ENCODE measurements at regions not wholly inside any gene's neighbourhood (a gene's known extent, or its start where the extent isn't known, plus 50 kb on each side); places are given as distances from the start of the nearest gene placed in this dataset.

DNA sequence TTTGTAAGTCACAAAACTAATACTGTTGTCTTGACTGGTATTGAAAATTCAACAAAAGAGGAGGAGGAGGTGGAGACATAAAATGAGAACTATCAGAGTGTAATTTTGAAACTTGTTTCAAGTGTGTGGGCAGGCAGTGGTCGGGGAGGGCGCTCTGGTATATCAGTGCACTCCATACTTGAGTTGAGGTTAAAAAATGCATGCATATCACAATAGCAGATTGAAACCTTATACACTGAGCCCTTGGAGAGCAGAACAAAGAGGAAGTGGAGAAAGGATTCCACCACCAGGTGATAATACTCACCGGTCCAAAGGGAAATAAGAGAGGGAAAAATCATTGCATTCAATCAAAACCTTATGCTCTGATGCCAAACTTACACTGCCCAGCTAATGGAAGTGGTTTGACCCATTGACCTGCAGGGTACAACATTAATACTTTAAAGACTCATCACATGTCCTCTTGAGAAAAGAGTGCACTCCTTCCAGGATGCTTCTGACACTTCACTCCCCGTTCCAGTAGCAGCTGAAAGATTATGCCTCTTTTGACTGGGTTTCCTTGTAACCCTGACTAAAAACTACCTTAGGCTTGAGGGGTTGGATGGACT is 79.5 kb upstream of the FAM169A start:
- no peak overlapping the region for H3K27ac ChIP-seq
- intact Hi-C loops (cut with DNase I): no loop called here
- WGBS, 2 donors: 53 to 58% methylated on average over 4 of the region's 4 CpGs
- no peak for DNase-seq
- H3K36me3 ChIP-seq: no peaks in the 10 kb centered on the region
- no peak overlapping the region for H3K4me3 ChIP-seq (replicated peaks in 1 of 3)
- TF ChIP-seq POLR2A (IDR thresholded peaks at IDR 0.05): no peak
- TF ChIP-seq, protein P1, sequence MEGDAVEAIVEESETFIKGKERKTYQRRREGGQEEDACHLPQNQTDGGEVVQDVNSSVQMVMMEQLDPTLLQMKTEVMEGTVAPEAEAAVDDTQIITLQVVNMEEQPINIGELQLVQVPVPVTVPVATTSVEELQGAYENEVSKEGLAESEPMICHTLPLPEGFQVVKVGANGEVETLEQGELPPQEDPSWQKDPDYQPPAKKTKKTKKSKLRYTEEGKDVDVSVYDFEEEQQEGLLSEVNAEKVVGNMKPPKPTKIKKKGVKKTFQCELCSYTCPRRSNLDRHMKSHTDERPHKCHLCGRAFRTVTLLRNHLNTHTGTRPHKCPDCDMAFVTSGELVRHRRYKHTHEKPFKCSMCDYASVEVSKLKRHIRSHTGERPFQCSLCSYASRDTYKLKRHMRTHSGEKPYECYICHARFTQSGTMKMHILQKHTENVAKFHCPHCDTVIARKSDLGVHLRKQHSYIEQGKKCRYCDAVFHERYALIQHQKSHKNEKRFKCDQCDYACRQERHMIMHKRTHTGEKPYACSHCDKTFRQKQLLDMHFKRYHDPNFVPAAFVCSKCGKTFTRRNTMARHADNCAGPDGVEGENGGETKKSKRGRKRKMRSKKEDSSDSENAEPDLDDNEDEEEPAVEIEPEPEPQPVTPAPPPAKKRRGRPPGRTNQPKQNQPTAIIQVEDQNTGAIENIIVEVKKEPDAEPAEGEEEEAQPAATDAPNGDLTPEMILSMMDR (IDR thresholded peaks at IDR 0.05): no peak
- no peaks in the 10 kb centered on the region for H3K9me3 ChIP-seq
- H3K27me3 ChIP-seq: no peaks in the 10 kb centered on the region
- H3K4me1 ChIP-seq: no peaks in the 10 kb centered on the region

DNA sequence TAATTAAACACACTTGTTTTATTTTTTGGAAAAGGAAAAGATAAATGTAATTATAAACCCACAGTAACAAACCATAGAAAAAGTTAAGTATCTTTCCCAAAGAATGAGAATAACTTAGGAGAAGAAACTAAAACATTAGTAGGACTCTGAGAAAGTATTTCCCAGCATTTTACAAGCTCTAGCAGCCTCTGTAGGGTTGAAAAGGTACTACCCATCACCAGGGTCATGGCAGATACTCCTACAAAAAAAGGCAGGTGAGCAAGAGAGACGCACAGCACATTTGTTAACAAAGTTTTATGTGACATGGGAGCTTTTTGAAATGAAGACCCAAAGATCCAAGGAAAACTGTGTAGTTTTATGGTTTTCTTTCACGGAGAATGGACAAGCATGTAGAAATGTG is 77.7 kb upstream of the FAM169A start:
- Histone ChIP-seq H3K4me3 (replicated peaks in 1 of 3) (no peak overlapping the region), H3K9me3 (no peaks in the 10 kb centered on the region), H3K4me1 (no peaks in the 10 kb centered on the region), H3K27ac (no peak overlapping the region), H3K36me3 (no peaks in the 10 kb centered on the region), H3K27me3 (no peaks in the 10 kb centered on the region)
- intact Hi-C loops (cut with DNase I): no loop called here
- TF ChIP-seq POLR2A (IDR thresholded peaks at IDR 0.05): no peak
- TF ChIP-seq, protein P1 (IDR thresholded peaks at IDR 0.05): no peak
- no peak for DNase-seq
- 51 to 65% methylated on average over 2 of the region's 2 CpGs for WGBS, 2 donors

DNA sequence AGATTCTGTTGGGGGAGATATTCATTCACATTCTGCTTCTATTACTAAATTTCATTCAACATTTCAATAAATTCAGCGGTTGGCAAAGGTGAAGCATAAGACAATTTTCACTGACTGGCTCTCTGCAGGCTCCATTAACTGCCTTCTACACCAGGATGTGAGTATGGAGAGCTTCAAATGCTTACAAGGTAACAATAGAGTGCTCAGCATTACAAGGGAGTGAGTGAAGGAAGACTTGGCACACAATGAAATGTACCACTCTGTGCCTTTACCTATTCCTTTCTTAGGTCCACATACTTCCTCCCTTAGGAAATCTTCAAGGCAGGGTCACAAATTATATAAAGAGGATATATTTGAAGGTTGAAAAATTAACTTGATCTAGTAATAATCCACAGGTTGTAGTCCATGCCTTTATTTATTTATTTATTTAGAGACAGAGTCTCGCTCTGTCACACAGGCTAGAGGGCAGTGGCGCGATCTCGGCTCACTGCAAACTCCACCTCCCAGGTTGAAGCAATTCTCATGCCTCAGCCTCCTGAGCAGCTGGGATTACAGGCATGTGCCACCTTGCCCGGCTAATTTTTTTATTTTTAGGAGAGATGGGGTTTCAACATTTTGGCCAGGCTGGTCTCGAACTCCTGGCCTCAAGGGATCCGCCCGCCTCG is 76.6 kb upstream of the FAM169A start:
- intact Hi-C loops (cut with DNase I): no loop called here

GRCh38 chr5:74940782-74941353 is 74.7 kb upstream of the FAM169A start:
- WGBS, 2 donors: 81 to 83% methylated on average over 2 of the region's 2 CpGs
- no peaks in the 10 kb centered on the region for H3K36me3 ChIP-seq
- TF ChIP-seq POLR2A (IDR thresholded peaks at IDR 0.05): no peak
- TF ChIP-seq, protein P1 (IDR thresholded peaks at IDR 0.05): no peak
- DNase-seq: no peak
- no peak overlapping the region for H3K4me3 ChIP-seq (replicated peaks in 1 of 3)
- H3K27ac ChIP-seq: no peak overlapping the region
- no peaks in the 10 kb centered on the region for H3K4me1 ChIP-seq
- H3K27me3 ChIP-seq: no peaks in the 10 kb centered on the region
- no peaks in the 10 kb centered on the region for H3K9me3 ChIP-seq
- intact Hi-C loops (cut with DNase I): no loop called here

More for the DNA sequence above, 76.6 kb upstream of the FAM169A start:
- no peak for TF ChIP-seq POLR2A (IDR thresholded peaks at IDR 0.05)
- TF ChIP-seq, protein P1 (IDR thresholded peaks at IDR 0.05): no peak
- no peaks in the 10 kb centered on the region for H3K27me3 ChIP-seq
- H3K4me1 ChIP-seq: no peaks in the 10 kb centered on the region
- H3K4me3 ChIP-seq (replicated peaks in 1 of 3): no peak overlapping the region
- no peak overlapping the region for H3K27ac ChIP-seq
- no peaks in the 10 kb centered on the region for H3K9me3 ChIP-seq
- DNase-seq: no peak
- H3K36me3 ChIP-seq: no peaks in the 10 kb centered on the region
- 90 to 92% methylated on average over 10 of the region's 10 CpGs for WGBS, 2 donors

- no peak overlapping the region for H3K27ac ChIP-seq
- no peaks in the 10 kb centered on the region for H3K27me3 ChIP-seq
- H3K36me3 ChIP-seq: no peaks in the 10 kb centered on the region
- H3K4me1 ChIP-seq: no peaks in the 10 kb centered on the region
- TF ChIP-seq, protein P1 (IDR thresholded peaks at IDR 0.05): no peak
- no peak for TF ChIP-seq POLR2A (IDR thresholded peaks at IDR 0.05)
- no peaks in the 10 kb centered on the region for H3K9me3 ChIP-seq
- no peak overlapping the region for H3K4me3 ChIP-seq (replicated peaks in 1 of 3)
- intact Hi-C loops (cut with DNase I): no loop called here
- no peak for DNase-seq
These were observed 72.2 kb upstream of the FAM169A start for GRCh38 chr5:74938250-74938933.

All from thyroid gland (tissue), 4 donors.